Endothelial cell of umbilical vein (primary cell): ENCODE measurements at regions not wholly inside any gene's neighbourhood (a gene's known extent, or its start where the extent isn't known, plus 50 kb on each side); places are given as distances from the start of the nearest gene placed in this dataset.

ENCODE experiments used
- BruUV-seq: library from RNA; stranded (reverse); fragments of 400-500 nt; replicated peaks from 2 replicates; lab custom pipeline; 2021; lab: Mats Ljungman, UMichigan
- CTCF ChIA-PET: fragments of 300-600, 350-600 bp; sonication (Branson Sonifier 250); formaldehyde crosslinking; loops from one replicate; lab custom pipeline; 2021; ENCODE audit warnings: antibody characterized with exemption, inconsistent platforms; lab: Charles Lee
- POLR2A ChIA-PET: fragments of 300-600, 350-600 bp; sonication (Branson Sonifier 250); formaldehyde crosslinking; loops from one replicate; lab custom pipeline; 2021; ENCODE audit warnings: antibody characterized with exemption, inconsistent platforms; lab: Charles Lee
- DNase-seq: peaks from one replicate; pipeline ENCODE4 v3.0.0-alpha.2; 2011; ENCODE audit warnings: low read depth, low spot score
- FAIRE-seq: peaks from 2 replicates; lab custom pipeline; 2011; peaks lifted over from hg19 to GRCh38; lab: Jason Lieb, UNC
- H2AFZ ChIP-seq: 2 replicates; pipeline ENCODE4 v1.6.0; 2012; ENCODE audit warnings: low read depth, low read length, control low read depth, inconsistent platforms
- H3K27ac ChIP-seq: 2 replicates; pipeline ENCODE4 v1.5.1; 2011; ENCODE audit warnings: low read depth, mild to moderate bottlenecking, control low read depth, low read length, moderate library complexity; ENCODE audit not compliant: insufficient read depth
- H3K27me3 ChIP-seq, 2 experiments: 2 replicates each; pipeline versions ENCODE4 v1.6.0 to v1.6.1; 2011; ENCODE audit warnings: low read length in 2 of 2, mixed read lengths in 1 of 2; ENCODE audit not compliant: control insufficient read depth in 2 of 2, insufficient read depth in 2 of 2
- H3K36me3 ChIP-seq, 2 experiments: 2 replicates in 1 of 2; 3 replicates in 1 of 2; pipeline ENCODE4 v1.5.1; 2011; ENCODE audit warnings: low read length in 2 of 2, mild to moderate bottlenecking in 1 of 2, moderate library complexity in 1 of 2; ENCODE audit not compliant: control insufficient read depth in 2 of 2, insufficient read depth in 2 of 2; ENCODE audit errors: extremely low read depth in 1 of 2
- H3K4me1 ChIP-seq: 3 replicates; pipeline ENCODE4 v1.5.1; 2011; ENCODE audit warnings: mild to moderate bottlenecking, low read length; ENCODE audit not compliant: control insufficient read depth, insufficient read depth; ENCODE audit errors: extremely low read depth
- H3K4me2 ChIP-seq: 2 replicates; pipeline ENCODE4 v1.6.1; 2011; ENCODE audit warnings: low read length, control low read depth, mixed read lengths; ENCODE audit not compliant: insufficient read depth
- H3K4me3 ChIP-seq, 3 experiments: fragments of 200-600 bp in 1 of 3; sonication (generic), shearing (Covaris generic) in 1 of 3; replicated peaks in 1 of 3; 2 replicates each; pipeline ENCODE4 v1.5.1; 2011 to 2016; ENCODE audit warnings: control low read depth in 3 of 3, low read length in 3 of 3, mild to moderate bottlenecking in 2 of 3, inconsistent platforms in 1 of 3, low read depth in 1 of 3, moderate library complexity in 1 of 3; ENCODE audit not compliant: insufficient read depth in 1 of 3
- H3K79me2 ChIP-seq: 2 replicates; pipeline ENCODE4 v1.6.0; 2012; ENCODE audit warnings: low read length, inconsistent platforms; ENCODE audit not compliant: control insufficient read depth, insufficient read depth
- H3K9ac ChIP-seq: replicated peaks from 2 replicates; pipeline ENCODE3; 2011; ENCODE audit warnings: low read length, control low read depth; ENCODE audit not compliant: insufficient read depth; ENCODE audit errors: extremely low read depth
- H3K9me1 ChIP-seq: replicated peaks from 3 replicates; pipeline ENCODE4 v1.6.0; 2011; ENCODE audit warnings: mild to moderate bottlenecking, low read length; ENCODE audit not compliant: control insufficient read depth, insufficient read depth; ENCODE audit errors: extremely low read depth
- H3K9me3 ChIP-seq: replicated peaks from 2 replicates; pipeline ENCODE4 v1.5.1; 2012; ENCODE audit warnings: low read length, inconsistent platforms; ENCODE audit not compliant: control insufficient read depth, insufficient read depth
- H4K20me1 ChIP-seq: replicated peaks from 2 replicates; pipeline ENCODE3; 2011; ENCODE audit warnings: mild to moderate bottlenecking, low read length; ENCODE audit not compliant: control insufficient read depth, insufficient read depth; ENCODE audit errors: extremely low read depth
- EZH2 ChIP-seq: IDR thresholded peaks from 2 replicates; pipeline ENCODE4 v1.6.1; 2012; ENCODE audit warnings: borderline replicate concordance, low read depth, mild to moderate bottlenecking, moderate library complexity, low read length, inconsistent platforms; ENCODE audit not compliant: severe bottlenecking
- FOS ChIP-seq: IDR thresholded peaks from 2 replicates; pipeline ENCODE4 v1.6.1; 2011; ENCODE audit warnings: mild to moderate bottlenecking, low read length, moderate library complexity, borderline replicate concordance; ENCODE audit not compliant: insufficient read depth
- GATA2 ChIP-seq: IDR thresholded peaks from 2 replicates; pipeline ENCODE4 v1.7.0; 2011; ENCODE audit warnings: low read depth, mild to moderate bottlenecking, moderate library complexity, mixed read lengths, low read length; ENCODE audit not compliant: insufficient read length, insufficient read depth
- JUN ChIP-seq: IDR thresholded peaks from 2 replicates; pipeline ENCODE4 v1.6.1; 2011; ENCODE audit warnings: borderline replicate concordance, low read depth; ENCODE audit not compliant: insufficient read length, insufficient read depth
- MYC ChIP-seq: IDR thresholded peaks from one replicate; pipeline ENCODE4 v1.6.1; 2011; ENCODE audit warnings: mild to moderate bottlenecking, low read depth, low read length
- POLR2A ChIP-seq: IDR thresholded peaks from 2 replicates; pipeline ENCODE4 v1.6.1; 2012; ENCODE audit warnings: low read depth, mild to moderate bottlenecking, control low read depth, low read length
- POLR2AphosphoS5 ChIP-seq: IDR thresholded peaks from 2 replicates; pipeline ENCODE4 v1.6.1; 2012; ENCODE audit warnings: low read depth, mild to moderate bottlenecking, control low read depth, low read length, moderate library complexity; ENCODE audit not compliant: insufficient read depth
- dilution Hi-C: fragments of 300-500 bp; cut with MboI; formaldehyde crosslinking; loops from one replicate; pipeline ENCODE4 v1.15.0; 2019; ENCODE audit warnings: low sequenced_read_pairs; ENCODE audit not compliant: extremely low pct_ligation_motif_present
- intact Hi-C: fragments of 100-400 bp; cut with micrococcal nuclease; formaldehyde crosslinking; loops from one replicate; pipeline ENCODE4 v1.10.0; 2022
- TF ChIP-seq, protein P1 (sequence below), 2 donors: IDR thresholded peaks; 1 replicate in 1 of 2; 2 replicates in 1 of 2; pipeline ENCODE4 v1.5.1; 2011; ENCODE audit warnings: low read length in 2 of 2, mild to moderate bottlenecking in 2 of 2, moderate library complexity in 2 of 2, control low read depth in 1 of 2, inconsistent platforms in 1 of 2, low read depth in 1 of 2; ENCODE audit not compliant: insufficient read depth in 1 of 2; ENCODE audit errors: extremely low read depth in 1 of 2
- TF ChIP-seq, protein P2 (sequence below): IDR thresholded peaks from 2 replicates; pipeline ENCODE4 v1.6.1; 2011; ENCODE audit not compliant: insufficient read depth, insufficient read length

DNA sequence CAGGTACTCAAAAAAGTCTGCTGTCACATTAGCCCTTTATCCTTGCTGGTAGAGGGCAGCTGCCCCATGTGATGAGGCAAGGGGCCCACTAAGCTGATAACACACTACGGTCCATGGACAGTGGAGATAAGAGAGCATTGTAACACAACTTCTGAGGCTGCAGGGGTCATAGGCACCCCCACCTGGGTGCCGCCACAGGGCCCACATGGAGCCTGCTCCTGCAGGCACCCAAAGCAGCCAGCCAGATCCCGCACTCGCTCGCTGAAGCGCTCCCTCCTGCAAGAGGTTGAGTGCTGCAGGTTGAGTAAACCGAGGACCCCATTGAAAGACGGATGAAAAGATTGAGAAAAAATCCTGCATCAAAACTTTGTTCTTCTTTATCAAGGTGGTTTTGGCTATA is 566.3 kb upstream of the NOVA1 start:
- BruUV-seq, result no TSS peak
- dilution Hi-C loops (no loop called here), intact Hi-C loops (no loop called here)
- TF ChIP-seq EZH2 (no peak), POLR2AphosphoS5 (no peak)
- TF ChIP-seq, protein P1, sequence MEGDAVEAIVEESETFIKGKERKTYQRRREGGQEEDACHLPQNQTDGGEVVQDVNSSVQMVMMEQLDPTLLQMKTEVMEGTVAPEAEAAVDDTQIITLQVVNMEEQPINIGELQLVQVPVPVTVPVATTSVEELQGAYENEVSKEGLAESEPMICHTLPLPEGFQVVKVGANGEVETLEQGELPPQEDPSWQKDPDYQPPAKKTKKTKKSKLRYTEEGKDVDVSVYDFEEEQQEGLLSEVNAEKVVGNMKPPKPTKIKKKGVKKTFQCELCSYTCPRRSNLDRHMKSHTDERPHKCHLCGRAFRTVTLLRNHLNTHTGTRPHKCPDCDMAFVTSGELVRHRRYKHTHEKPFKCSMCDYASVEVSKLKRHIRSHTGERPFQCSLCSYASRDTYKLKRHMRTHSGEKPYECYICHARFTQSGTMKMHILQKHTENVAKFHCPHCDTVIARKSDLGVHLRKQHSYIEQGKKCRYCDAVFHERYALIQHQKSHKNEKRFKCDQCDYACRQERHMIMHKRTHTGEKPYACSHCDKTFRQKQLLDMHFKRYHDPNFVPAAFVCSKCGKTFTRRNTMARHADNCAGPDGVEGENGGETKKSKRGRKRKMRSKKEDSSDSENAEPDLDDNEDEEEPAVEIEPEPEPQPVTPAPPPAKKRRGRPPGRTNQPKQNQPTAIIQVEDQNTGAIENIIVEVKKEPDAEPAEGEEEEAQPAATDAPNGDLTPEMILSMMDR (IDR thresholded peaks at IDR 0.05; ENCODE audit: extremely low read depth in 1 of 2, insufficient read depth in 1 of 2, low read depth in 1 of 2, low read length in 2 of 2), result no peak
- TF ChIP-seq, protein P2, sequence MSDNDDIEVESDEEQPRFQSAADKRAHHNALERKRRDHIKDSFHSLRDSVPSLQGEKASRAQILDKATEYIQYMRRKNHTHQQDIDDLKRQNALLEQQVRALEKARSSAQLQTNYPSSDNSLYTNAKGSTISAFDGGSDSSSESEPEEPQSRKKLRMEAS, result no peak
- H3K9me3 ChIP-seq, result no peaks in the 10 kb centered on the region
- no peak overlapping the region for H2AFZ ChIP-seq
- no peaks in the 10 kb centered on the region for H3K4me1 ChIP-seq
- no peak overlapping the region for H3K4me3 ChIP-seq
- no peak overlapping the region for H3K27ac ChIP-seq
- no peak for FAIRE-seq
- no peaks in the 10 kb centered on the region for H3K9me1 ChIP-seq
- ChIA-PET CTCF (no interaction called here), POLR2A (no interaction called here)
- no peaks in the 10 kb centered on the region for H3K79me2 ChIP-seq
- no peak overlapping the region for H3K4me2 ChIP-seq
- no peak for DNase-seq
- no peaks in the 10 kb centered on the region for H3K27me3 ChIP-seq
- no peak overlapping the region for H3K9ac ChIP-seq
- no peaks in the 10 kb centered on the region for H4K20me1 ChIP-seq
- no peaks in the 10 kb centered on the region for H3K36me3 ChIP-seq

DNA sequence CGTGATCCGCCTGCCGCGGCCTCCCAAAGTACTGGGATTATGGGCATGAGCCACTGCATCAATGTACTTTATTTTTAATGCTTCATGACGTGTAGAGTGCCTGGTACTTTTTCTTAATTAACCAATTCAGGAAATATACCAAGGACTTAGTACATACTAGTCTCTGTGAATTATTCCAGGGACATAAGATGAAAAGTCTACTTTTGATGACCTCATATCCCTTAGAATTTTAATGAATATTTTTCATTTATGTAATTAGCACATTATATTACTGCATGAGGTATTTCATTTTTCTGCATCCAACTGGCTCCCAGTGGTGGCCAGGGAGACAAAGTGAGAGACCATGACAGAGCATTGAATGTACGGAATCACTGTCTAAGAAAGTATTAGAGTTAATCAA is 577.7 kb upstream of the NOVA1 start:
- H3K9me3 ChIP-seq, result no peaks in the 10 kb centered on the region
- no peaks in the 10 kb centered on the region for H3K4me1 ChIP-seq
- H3K79me2 ChIP-seq, result no peaks in the 10 kb centered on the region
- H3K4me3 ChIP-seq, result no peak overlapping the region
- ChIA-PET CTCF (no interaction called here), POLR2A (no interaction called here)
- H2AFZ ChIP-seq, result no peak overlapping the region
- FAIRE-seq (no peak), DNase-seq (no peak)
- TF ChIP-seq GATA2, result no peak
- TF ChIP-seq, protein P2, result no peak
- TF ChIP-seq POLR2A, result no peak
- TF ChIP-seq, protein P1 (IDR thresholded peaks at IDR 0.05; ENCODE audit: extremely low read depth in 1 of 2, insufficient read depth in 1 of 2, low read depth in 1 of 2, low read length in 2 of 2), result no peak
- no peak for TF ChIP-seq EZH2
- no peak for TF ChIP-seq FOS
- TF ChIP-seq JUN, result no peak
- no peak for TF ChIP-seq MYC
- TF ChIP-seq POLR2AphosphoS5, result no peak
- dilution Hi-C loops (no loop called here), intact Hi-C loops (no loop called here)
- H3K9me1 ChIP-seq, result no peaks in the 10 kb centered on the region
- BruUV-seq, result no TSS peak
- H3K36me3 ChIP-seq, result no peaks in the 10 kb centered on the region
- H4K20me1 ChIP-seq, result no peaks in the 10 kb centered on the region
- H3K4me2 ChIP-seq, result no peak overlapping the region
- no peak overlapping the region for H3K9ac ChIP-seq
- no peaks in the 10 kb centered on the region for H3K27me3 ChIP-seq
- H3K27ac ChIP-seq, result no peak overlapping the region
